Fibroblast of villous mesenchyme (primary cell): ENCODE measurements at regions not wholly inside any gene's neighbourhood (a gene's known extent, or its start where the extent isn't known, plus 50 kb on each side); places are given as distances from the start of the nearest gene placed in this dataset.
"Not testable (repeated sequence)": the region's sequence is repeated elsewhere in the genome, so short reads cannot be mapped to it uniquely, and the experiment has no call there.

Experiments used
- DNase-seq: peaks from one replicate; pipeline ENCODE4 v3.0.0-alpha.2; 2010; ENCODE audit warnings: low read depth
- H3K4me3 ChIP-seq: 2 replicates; pipeline ENCODE4 v1.5.1; 2011; ENCODE audit warnings: low read depth, mild to moderate bottlenecking, low read length
- TF ChIP-seq, protein P1 (sequence below): IDR thresholded peaks from 2 replicates; pipeline ENCODE4 v1.5.1; 2012; ENCODE audit warnings: low read depth, mild to moderate bottlenecking, low read length; ENCODE audit not compliant: insufficient read depth

DNA sequence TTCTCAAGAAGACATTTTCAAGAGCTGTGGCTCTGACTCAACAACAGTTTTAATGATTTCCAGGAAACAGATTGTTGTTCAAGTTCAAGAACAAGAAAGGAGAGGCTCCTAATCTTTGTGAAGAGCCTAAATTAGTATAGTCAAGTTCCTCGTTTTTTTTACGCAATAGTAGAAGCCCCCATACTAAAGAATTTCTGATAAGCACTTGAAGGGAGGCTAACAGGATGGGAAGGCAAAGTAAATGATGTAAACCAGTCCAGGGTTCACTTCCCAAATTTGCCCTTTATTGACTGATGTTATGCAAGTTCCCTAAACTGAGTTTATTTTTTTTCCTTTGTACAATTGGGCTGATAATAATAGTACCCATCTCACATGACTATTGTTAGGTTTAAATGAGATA, 178.2 kb downstream of the RTL9 start:
- H3K4me3 ChIP-seq: no peak overlapping the region
- no peak for DNase-seq
- TF ChIP-seq, protein P1, sequence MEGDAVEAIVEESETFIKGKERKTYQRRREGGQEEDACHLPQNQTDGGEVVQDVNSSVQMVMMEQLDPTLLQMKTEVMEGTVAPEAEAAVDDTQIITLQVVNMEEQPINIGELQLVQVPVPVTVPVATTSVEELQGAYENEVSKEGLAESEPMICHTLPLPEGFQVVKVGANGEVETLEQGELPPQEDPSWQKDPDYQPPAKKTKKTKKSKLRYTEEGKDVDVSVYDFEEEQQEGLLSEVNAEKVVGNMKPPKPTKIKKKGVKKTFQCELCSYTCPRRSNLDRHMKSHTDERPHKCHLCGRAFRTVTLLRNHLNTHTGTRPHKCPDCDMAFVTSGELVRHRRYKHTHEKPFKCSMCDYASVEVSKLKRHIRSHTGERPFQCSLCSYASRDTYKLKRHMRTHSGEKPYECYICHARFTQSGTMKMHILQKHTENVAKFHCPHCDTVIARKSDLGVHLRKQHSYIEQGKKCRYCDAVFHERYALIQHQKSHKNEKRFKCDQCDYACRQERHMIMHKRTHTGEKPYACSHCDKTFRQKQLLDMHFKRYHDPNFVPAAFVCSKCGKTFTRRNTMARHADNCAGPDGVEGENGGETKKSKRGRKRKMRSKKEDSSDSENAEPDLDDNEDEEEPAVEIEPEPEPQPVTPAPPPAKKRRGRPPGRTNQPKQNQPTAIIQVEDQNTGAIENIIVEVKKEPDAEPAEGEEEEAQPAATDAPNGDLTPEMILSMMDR: no peak

DNA sequence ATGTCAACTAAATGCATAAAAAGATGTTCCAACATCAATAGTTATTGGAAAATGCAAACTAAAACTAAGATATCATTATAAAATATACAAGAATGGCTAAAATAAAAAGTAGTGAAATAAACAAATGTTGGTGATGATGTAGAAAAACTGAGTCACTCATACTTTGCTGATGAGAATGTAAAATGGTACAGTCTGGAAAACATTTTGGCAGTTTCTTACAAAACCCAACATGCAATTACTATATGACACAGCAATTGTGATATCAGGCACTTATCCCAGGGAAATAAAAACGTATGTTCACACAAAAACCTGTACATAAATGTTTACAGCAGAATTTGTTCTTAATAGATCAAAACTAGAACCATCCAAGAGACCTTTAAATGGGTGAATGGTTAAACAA, 182.6 kb downstream of the RTL9 start:
- TF ChIP-seq, protein P1: no peak
- no peak for DNase-seq
- H3K4me3 ChIP-seq: no peak overlapping the region

DNA sequence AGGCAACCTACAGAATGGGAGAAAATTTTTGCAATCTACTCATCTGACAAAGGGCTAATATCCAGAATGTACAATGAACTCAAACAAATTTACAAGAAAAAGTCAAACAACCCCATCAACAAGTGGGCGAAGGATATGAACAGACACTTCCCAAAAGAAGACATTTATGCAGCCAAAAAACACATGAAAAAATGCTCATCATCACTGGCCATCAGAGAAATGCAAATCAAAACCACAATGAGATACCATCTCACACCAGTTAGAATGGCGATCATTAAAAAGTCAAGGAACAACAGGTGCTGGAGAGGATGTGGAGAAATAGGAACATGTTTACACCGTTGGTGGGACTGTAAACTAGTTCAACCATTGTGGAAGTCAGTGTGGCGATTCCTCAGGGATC, 192.2 kb downstream of the RTL9 start:
- not testable (repeated sequence) for DNase-seq, H3K4me3 ChIP-seq

DNA sequence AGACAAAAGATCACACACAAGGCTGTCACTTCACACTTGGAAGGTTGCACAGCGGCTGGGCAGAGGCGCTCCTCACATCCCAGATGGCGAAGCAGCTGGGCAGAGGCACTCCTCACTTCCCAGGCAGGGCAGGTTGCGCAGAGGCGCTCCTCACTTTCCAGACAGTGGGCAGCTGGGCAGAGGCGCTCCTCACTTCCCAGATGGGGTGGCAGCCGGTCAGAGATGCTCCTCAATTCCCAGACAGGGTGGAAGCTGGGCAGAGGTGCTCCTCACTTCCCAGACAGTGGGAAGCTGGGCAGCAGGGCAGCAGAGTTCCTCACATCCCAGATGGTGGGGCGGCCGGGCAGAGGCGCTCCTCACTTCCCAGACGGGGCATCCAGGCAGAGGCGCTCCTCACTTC, 199.2 kb downstream of the RTL9 start:
- no peak overlapping the region for H3K4me3 ChIP-seq
- TF ChIP-seq, protein P1: no peak
- no peak for DNase-seq

DNA sequence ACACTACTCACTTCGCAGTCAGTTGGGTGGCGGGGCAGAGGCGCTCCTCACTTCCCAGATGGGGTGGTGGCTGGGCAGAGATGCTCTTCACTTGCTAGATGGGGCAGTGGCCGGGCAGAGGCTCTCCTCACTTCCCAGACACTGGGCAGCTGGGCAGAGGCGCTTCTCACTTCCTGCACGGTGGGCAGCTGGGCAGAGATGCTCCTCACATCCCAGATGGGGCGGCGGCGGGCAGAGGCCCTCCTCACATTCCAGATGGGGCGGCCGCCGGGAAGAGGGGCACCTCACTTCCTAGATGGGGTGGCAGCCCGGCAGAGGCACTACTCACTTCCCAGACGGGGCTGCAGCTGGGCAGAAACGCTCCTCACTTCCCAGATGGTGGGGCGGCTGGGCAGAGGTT, 199.8 kb downstream of the RTL9 start:
- TF ChIP-seq, protein P1: no peak
- H3K4me3 ChIP-seq: no peak overlapping the region
- DNase-seq: no peak

DNA sequence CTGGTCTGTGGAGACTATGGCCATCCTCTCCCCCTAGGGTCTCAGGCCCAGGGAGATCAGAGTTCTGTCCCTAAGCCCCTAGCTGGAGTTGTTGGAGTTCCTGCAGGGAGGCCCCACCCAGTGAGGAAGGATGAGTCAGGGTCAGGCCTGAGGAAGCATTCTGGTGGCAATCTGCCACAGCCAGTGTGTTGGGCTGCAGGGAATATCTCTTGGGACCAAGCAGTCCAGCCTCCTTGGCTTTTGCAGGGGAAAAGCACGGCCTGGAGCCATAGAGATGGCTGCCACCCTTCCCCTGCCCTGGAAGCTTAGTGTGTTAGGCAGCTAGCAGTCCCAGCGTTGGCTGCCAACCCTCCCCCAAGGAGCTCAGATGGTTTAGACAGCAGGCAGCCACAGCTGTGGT, 202.4 kb downstream of the RTL9 start:
- no peak for DNase-seq

DNA sequence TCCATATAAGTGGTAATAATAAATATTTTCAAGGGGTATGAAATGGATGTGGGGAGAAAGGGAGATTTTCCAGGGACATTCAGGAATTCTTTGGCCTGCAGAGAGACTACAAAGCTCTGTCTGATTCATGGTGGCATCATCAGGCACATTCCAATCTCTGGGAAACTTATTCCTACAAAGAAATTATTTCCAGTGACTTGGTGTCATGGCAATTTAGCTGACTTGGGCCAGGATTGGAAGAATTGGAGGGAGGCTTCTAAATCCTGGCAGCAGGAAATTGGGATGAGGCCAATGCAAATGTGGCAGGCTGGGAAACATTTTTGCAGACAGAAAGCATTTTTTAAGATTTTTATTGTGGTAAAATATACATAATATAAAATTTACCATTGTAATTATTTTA, 204.6 kb downstream of the RTL9 start:
- no peak overlapping the region for H3K4me3 ChIP-seq
- no peak for DNase-seq
- TF ChIP-seq, protein P1: no peak

More for the DNA sequence above, 202.4 kb downstream of the RTL9 start:
- no peak overlapping the region for H3K4me3 ChIP-seq
- TF ChIP-seq, protein P1: no peak
